Inflammatory macrophage (primary cell): ENCODE measurements at regions not wholly inside any gene's neighbourhood (a gene's known extent, or its start where the extent isn't known, plus 50 kb on each side); places are given as distances from the start of the nearest gene placed in this dataset.
A peak's percentile ranks its signal among the peaks of the same experiment; 100 is the strongest.
"Not testable (repeated sequence)": the region's sequence is repeated elsewhere in the genome, so short reads cannot be mapped to it uniquely, and the experiment has no call there.

ENCODE experiments used
- DNase-seq, 2 donors: peaks; one replicate each; pipeline ENCODE4 v3.0.0-alpha.2; 2020 to 2022

DNA sequence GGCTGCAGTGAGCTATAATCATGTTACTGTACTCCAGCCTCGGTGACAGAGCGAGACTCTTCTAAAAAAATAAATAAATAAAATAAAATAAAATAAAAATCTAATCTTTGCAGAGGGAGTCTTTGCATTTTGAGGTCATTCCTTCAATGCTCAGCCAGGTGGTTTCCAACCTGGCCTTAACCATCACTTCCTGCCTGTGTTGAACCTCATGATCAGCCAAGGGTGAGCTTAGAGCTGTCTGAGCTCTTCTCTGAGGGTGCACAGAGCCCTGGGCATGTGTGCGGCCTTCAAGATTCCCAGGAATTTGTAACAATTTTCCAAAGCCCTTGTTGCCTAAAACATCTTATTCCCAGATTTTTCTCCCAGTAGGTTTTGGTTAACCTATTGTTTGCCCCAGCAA lies 94.3 kb downstream of the KCNJ12 start:
- not testable (repeated sequence) for DNase-seq

DNA sequence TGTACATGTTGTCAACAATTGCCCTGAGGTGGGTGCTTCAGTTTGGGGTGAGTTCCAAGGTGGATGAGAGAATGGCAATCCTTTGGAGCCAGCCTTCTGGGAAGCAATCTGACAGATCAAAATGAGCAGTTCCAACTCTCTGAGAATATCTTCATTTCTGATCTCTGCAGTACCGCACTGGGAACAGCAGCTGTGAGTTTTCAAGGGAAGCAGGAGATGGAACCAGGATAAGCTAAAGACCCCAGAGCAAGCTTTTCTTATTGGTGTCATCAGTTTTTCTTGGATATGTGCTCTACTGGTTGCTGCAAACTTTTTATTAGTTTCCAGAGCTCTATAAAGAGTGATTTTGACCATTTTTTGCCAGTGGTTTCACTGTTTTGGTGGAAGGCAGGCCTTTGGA lies 94.7 kb downstream of the KCNJ12 start:
- DNase-seq = no peak

- no peak for DNase-seq
Measured at GRCh38 chr17:21474815-21475214, 98.7 kb downstream of the KCNJ12 start.

DNA sequence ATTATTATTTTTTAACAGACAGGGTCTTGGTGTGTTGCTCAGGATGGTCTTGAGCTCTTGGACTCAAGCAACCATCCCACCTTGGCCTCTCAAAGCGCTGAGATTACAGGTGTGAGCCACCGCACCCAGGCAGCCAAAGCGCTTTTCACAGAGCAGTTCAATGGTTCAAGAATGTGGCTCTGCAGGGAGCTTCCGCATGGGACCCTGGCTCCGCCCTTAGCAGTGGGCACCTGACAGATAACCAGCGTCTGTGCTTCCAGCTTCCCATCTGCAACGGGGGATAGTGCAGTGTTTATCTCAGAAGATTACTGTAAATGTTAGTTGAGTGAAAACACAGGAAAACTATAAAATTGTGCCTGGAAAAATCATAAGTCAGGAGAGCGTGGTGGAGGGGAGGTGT lies 99.4 kb downstream of the KCNJ12 start:
- DNase-seq = no peak

GRCh38 chr17:21476867-21477266 lies 100.7 kb downstream of the KCNJ12 start:
- no peak for DNase-seq

- DNase-seq = no peak
Measured at GRCh38 chr17:21482189-21482865, 106.2 kb downstream of the KCNJ12 start.

DNA sequence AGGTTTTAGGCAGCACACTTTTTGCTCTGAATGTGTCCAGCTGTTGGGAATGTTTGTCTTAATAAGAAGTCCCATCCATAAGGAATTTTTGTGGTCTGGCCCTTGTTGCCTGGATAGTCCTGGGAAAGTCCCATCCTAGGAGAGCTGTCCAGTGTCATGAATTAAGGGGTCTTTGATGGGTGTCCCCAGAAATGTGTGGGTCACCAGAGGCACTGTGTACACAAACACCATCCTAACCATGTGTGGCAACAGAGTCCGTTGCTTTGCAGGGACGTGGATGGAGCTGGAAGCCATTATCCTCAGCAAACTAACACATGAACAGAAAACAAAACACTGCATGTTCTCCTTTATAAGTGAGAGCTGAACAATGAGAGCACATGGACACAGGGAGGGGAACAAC lies 111.9 kb downstream of the KCNJ12 start:
- not testable (repeated sequence) for DNase-seq

- no peak for DNase-seq
Measured at GRCh38 chr17:21493993-21494392, 117.8 kb downstream of the KCNJ12 start.

DNA sequence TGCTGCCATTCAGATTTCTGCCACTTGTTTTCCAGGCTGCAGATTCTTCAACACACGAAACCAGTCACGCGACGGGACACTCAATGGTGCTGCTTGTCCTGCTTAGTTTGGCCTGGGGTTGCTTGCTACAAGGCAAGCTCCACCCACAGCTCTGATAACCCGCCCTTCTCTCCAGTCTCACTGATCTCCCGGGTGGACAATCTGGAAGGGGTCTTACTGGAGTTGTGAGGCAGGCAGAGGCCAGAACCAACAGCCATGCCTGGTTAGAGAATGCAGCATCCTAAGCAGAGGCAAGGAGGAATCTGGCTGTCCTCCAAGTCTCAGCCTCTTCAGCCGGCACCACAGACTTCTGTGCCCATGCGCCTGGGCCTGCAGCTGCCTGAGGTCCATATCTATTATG lies 119.1 kb downstream of the KCNJ12 start:
- no peak for DNase-seq

- DNase-seq = no peak
Measured at GRCh38 chr17:21500064-21500463, 123.9 kb downstream of the KCNJ12 start.

GRCh38 chr17:21501927-21502700 lies 126.0 kb downstream of the KCNJ12 start:
- not testable (repeated sequence) for DNase-seq

GRCh38 chr17:21505819-21506815 lies 130.0 kb downstream of the KCNJ12 start:
- DNase-seq = no peak

DNA sequence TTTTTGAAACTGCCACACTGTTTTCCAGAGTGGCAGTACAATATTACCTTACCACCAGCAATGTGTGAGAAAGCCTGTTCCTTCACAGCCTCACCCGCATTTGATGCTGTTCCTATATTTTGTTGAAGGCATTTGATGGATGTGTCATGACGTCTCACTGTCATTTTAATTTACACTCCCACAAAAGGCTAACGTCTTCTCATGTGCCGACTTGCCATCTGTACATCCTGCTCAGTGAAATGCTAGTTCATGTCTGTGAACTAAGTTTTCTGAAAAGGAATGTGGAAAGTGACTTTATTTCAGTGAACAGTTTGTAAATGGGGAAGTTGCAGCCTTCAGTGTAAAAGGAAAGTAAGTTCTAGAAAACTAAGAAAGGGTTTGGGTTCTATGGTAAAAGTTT lies 131.6 kb downstream of the KCNJ12 start:
- DNase-seq = peak in 1 of 2 donors; percentile 14

DNA sequence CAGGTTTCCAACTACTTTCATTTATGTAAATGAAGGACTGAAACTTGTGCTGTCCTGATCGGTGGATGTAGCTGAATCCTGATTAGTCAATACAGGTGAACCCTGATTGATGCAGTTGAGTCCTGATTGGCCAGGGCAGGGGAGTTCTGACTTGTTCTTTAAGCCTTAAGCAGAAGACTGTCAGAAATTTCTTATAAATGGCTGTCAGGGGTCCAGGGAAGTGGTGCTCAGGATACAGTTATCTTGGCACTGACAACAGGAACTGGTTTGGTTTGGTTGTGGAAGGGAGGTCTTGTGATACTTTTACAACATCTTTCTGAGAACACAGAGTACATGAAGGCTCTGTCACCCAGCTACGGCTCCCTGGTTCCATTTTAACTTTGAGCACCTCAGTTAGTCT lies 132.1 kb downstream of the KCNJ12 start:
- DNase-seq = peak; percentile 49 to 59

DNA sequence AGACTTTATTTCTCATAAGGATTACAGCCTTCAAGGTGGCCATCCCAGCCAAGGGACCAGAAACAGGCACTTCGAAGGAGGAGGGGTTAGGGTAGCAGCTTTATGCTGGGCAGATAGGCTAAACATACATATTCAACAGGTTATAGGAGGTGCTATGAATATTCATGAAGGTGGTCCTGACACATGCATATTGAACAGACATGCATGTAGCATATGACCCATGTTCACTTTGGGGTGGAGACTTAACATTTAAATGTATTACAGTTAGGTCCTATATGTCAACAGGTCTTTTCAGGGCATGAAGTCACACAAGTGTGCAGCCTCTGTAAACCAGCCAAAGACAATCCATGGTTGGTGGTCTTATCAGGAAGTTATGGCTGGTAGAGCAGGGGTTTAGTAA lies 133.2 kb downstream of the KCNJ12 start:
- not testable (repeated sequence) for DNase-seq

- peak; percentile 6 for DNase-seq
Measured at GRCh38 chr17:21510686-21511362, 134.7 kb downstream of the KCNJ12 start.

DNA sequence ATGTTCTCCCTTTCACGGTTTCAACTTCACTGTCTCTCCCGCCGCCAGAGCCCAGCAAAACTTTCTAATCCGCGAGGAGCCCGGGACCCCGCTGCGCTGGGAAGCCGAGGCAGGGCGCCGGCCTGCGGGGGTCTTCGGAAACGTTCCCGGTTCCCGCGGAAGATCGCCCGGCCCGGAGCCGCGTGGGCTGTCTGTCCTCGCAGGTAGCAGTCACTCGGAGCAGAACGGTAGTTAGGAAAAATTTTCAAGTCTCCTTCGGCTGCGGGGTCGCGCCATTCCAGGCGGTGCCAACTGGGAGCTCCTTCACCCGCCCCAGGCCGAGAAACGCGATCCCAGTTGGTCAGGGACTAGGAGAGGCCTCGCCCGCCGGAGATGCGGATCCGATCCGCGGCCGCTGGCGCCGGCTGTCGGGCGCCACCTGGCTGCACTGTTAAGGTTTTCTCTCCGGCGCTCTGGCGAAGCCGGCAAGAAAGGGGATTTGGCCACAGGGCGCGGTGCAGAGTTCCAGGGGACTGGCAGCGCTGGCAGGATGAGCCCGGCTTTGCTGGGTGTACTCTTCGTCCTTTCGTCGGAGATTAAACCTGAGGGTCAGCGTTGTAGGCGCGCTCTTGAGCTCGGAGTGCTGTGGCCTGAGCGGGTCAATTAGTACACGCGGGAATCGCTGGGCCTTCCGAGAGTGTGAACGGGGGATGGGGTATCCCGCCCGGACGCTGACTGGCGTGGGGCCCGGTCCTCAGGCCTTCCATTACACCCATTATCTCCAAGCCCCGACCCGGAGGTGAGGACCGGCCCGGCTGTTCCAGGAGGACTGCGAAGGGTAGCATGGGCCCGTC lies 135.4 kb downstream of the KCNJ12 start:
- peak; percentile 73 to 83 for DNase-seq

DNA sequence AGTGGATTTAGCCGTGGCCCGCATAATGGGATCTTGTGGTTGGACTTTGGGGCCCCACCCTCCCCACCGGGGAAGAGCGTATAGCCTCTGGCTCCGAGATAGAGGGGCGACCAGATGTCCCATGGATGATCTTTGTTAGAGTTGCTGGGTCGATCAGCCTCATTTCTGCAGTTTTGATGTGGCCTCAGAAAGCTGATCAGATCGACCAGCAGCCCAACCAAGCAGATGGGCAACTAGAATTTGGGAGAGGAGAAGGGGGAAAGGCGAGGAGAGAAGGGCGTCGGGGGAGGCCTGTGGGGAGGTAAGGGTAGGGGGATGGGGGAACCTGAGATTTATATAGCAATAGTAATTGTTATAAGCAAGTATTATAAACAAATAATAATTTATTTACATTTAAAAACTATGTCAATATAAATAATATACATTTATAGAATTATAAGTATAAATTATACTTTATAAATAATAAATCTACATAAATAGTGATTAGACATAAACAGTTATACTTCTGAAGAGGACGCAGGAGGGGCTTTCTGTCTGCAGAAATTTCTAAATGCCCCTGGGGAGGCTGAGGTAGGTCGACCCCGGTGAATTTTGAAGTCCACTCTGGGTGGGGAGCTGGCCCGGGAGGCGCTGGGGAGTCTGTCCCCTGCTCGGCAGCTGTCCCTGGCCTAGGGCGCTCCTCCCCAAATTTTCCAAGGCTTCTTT lies 136.3 kb downstream of the KCNJ12 start:
- no peak for DNase-seq

GRCh38 chr17:21513012-21513570 lies 136.9 kb downstream of the KCNJ12 start:
- peak; percentile 69 to 78 for DNase-seq

DNA sequence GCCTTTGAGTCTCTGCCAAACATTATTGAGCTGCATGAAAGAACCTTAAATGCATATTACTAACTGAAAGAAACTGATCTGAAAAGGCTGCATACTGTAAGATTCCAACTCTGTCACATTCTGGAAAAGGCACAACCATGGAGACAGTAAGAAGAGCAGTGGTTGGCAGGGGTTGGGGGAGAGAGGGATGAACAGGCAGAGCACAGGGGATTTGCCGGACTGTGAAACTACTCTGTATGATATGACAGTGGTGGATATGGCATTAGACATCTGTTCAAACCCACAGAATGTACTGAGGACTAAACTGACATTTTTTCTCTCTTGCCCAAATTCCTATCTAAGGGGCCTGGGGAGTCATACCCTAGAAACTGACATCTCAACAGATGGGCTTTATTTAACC lies 138.4 kb downstream of the KCNJ12 start:
- not testable (repeated sequence) for DNase-seq
